OCI-LY7 (cell line): ENCODE measurements at regions not wholly inside any gene's neighbourhood (a gene's known extent, or its start where the extent isn't known, plus 50 kb on each side); places are given as distances from the start of the nearest gene placed in this dataset.
A peak's percentile ranks its signal among the peaks of the same experiment; 100 is the strongest.

Experiments used
- BruUV-seq: library from RNA; stranded (reverse); fragments of 400-500 nt; replicated peaks from 2 replicates; lab custom pipeline; 2021; lab: Mats Ljungman, UMichigan
- CTCF ChIA-PET: fragments of 300-600 bp; sonication (Branson Sonifier 250); formaldehyde crosslinking; loops from one replicate; lab custom pipeline; 2022; ENCODE audit warnings: antibody characterized with exemption; ENCODE audit not compliant: unreplicated experiment; lab: Charles Lee
- POLR2A ChIA-PET: fragments of 300-600 bp; sonication (Branson Sonifier 250); formaldehyde crosslinking; loops from one replicate; lab custom pipeline; 2022; ENCODE audit warnings: antibody characterized with exemption; lab: Charles Lee
- DNase-seq: peaks from one replicate; pipeline ENCODE4 v3.0.0-alpha.2; 2015; ENCODE audit warnings: low spot score
- H2AFZ ChIP-seq: fragments of 200-600 bp; sonication (generic), shearing (Covaris generic); 2 replicates; pipeline ENCODE4 v1.6.1; 2014; ENCODE audit warnings: mild to moderate bottlenecking, antibody characterized with exemption, low read length, moderate library complexity
- H3K27ac ChIP-seq: fragments of 200-600 bp; sonication (generic); 2 replicates; pipeline ENCODE4 v1.5.1; 2014; ENCODE audit warnings: mixed run types, low read depth, mild to moderate bottlenecking, moderate library complexity, low read length, inconsistent platforms; ENCODE audit not compliant: poor library complexity, severe bottlenecking
- H3K36me3 ChIP-seq: fragments of 200-600 bp; sonication (generic); 2 replicates; pipeline ENCODE4 v1.6.1; 2014; ENCODE audit warnings: mild to moderate bottlenecking, antibody characterized with exemption, low read length, moderate library complexity, mixed read lengths; ENCODE audit not compliant: insufficient read depth
- H3K4me1 ChIP-seq: fragments of 200-600 bp; sonication (generic); 2 replicates; pipeline ENCODE4 v1.5.1; 2014; ENCODE audit warnings: mild to moderate bottlenecking, low read length; ENCODE audit not compliant: insufficient read depth, poor library complexity, severe bottlenecking
- H3K4me2 ChIP-seq: fragments of 200-600 bp; sonication (generic); 2 replicates; pipeline ENCODE4 v1.6.1; 2014; ENCODE audit warnings: mild to moderate bottlenecking, low read length
- H3K4me3 ChIP-seq: fragments of 200-600 bp; sonication (generic); 2 replicates; pipeline ENCODE4 v1.5.1; 2014; ENCODE audit warnings: mild to moderate bottlenecking, low read depth, low read length; ENCODE audit not compliant: poor library complexity, severe bottlenecking
- H3K79me2 ChIP-seq: fragments of 200-600 bp; sonication (generic); 2 replicates; pipeline ENCODE4 v1.6.1; 2016; ENCODE audit warnings: low read depth, mild to moderate bottlenecking, low read length, moderate library complexity, mixed read lengths; ENCODE audit not compliant: insufficient read depth
- H3K9me2 ChIP-seq: fragments of 200-600 bp; sonication (generic); 2 replicates; pipeline ENCODE4 v1.6.1; 2016; ENCODE audit warnings: mild to moderate bottlenecking, low read length, mixed read lengths; ENCODE audit not compliant: insufficient read depth
- H3K9me3 ChIP-seq: fragments of 200-600 bp; sonication (generic); 2 replicates; pipeline ENCODE4 v1.6.1; 2014; ENCODE audit warnings: mild to moderate bottlenecking, mixed run types, low read length, mixed read lengths
- H4K20me1 ChIP-seq: fragments of 200-600 bp; sonication (generic); 2 replicates; pipeline ENCODE4 v1.6.1; 2014; ENCODE audit warnings: mild to moderate bottlenecking, antibody characterized with exemption, low read length, moderate library complexity, mixed read lengths; ENCODE audit not compliant: insufficient read depth
- CTCF ChIP-seq: fragments of 200-600 bp; sonication (generic); conservative IDR thresholded peaks from 2 replicates; pipeline ENCODE4 v1.5.1; 2014; ENCODE audit warnings: mild to moderate bottlenecking, antibody characterized with exemption, low read length, moderate library complexity, mixed read lengths
- EZH2phosphoT487 ChIP-seq: fragments of 200-600 bp; sonication (generic); IDR thresholded peaks from 2 replicates; pipeline ENCODE4 v1.6.1; 2018; ENCODE audit warnings: low read depth, borderline replicate concordance, mild to moderate bottlenecking, mixed run types, antibody characterized with exemption, low read length, moderate library complexity, mixed read lengths
- intact Hi-C: fragments of 100-400 bp; cut with micrococcal nuclease; formaldehyde crosslinking; loops from one replicate; pipeline ENCODE4 v1.10.0; 2022; ENCODE audit not compliant: unreplicated experiment

GRCh38 chr17:72422505-72423285, 301.9 kb downstream of the SOX9 start:
- Histone ChIP-seq H3K9me2 (no peaks in the 10 kb centered on the region), H4K20me1 (no peaks in the 10 kb centered on the region), H3K4me1 (peaks cover 4% of the 10 kb centered on the region), H3K27ac (no peak overlapping the region), H3K9me3 (peaks cover 7% of the 10 kb centered on the region; the same call in 1 of the 2 replicates), H3K4me3 (no peak overlapping the region), H3K36me3 (no peaks in the 10 kb centered on the region), H3K4me2 (no peak overlapping the region), H3K79me2 (no peaks in the 10 kb centered on the region), H2AFZ (peak overlapping the region; percentile 45; the same call in 1 of the 2 replicates)
- TF ChIP-seq CTCF (no peak), EZH2phosphoT487 (no peak)
- intact Hi-C loops: no loop called here
- POLR2A ChIA-PET: interaction anchor here (0.9 kb wide), 1 partner anchor 20 kb away, joined by 3 read pairs; no protein-coding TSS in a partner anchor
- CTCF ChIA-PET: no interaction called here
- peak; percentile 3 for DNase-seq
- BruUV-seq: no TSS peak

GRCh38 chr17:72423286-72423589, 302.4 kb downstream of the SOX9 start:
- intact Hi-C loops: no loop called here
- Histone ChIP-seq H3K4me1 (peaks cover 4% of the 10 kb centered on the region), H3K4me2 (no peak overlapping the region), H3K36me3 (no peaks in the 10 kb centered on the region), H3K79me2 (no peaks in the 10 kb centered on the region), H4K20me1 (no peaks in the 10 kb centered on the region), H2AFZ (0 out of 2 replicates have a peak overlapping the region, but pooled peaks have one; percentile 45), H3K9me3 (0 out of 2 replicates have a peak, but pooled peaks cover 2% of the 10 kb centered on the region), H3K27ac (no peak overlapping the region), H3K9me2 (no peaks in the 10 kb centered on the region), H3K4me3 (no peak overlapping the region)
- TF ChIP-seq EZH2phosphoT487: no peak
- no peak for TF ChIP-seq CTCF
- CTCF ChIA-PET: no interaction called here
- DNase-seq: no peak
- POLR2A ChIA-PET: interaction anchor here (0.9 kb wide), 1 partner anchor 21 kb away, joined by 3 read pairs; no protein-coding TSS in a partner anchor
- BruUV-seq: no TSS peak

GRCh38 chr17:72423718-72424117, 302.9 kb downstream of the SOX9 start:
- POLR2A ChIA-PET: no interaction called here
- no peak for TF ChIP-seq EZH2phosphoT487
- BruUV-seq: no TSS peak
- H4K20me1 ChIP-seq: no peaks in the 10 kb centered on the region
- H3K4me1 ChIP-seq: peaks cover 4% of the 10 kb centered on the region
- no peak overlapping the region for H3K4me3 ChIP-seq
- CTCF ChIA-PET: no interaction called here
- H3K4me2 ChIP-seq: no peak overlapping the region
- DNase-seq: no peak
- no peak overlapping the region for H3K27ac ChIP-seq
- no peaks in the 10 kb centered on the region for H3K79me2 ChIP-seq
- H2AFZ ChIP-seq: no peak overlapping the region
- no peaks in the 10 kb centered on the region for H3K9me3 ChIP-seq
- H3K36me3 ChIP-seq: no peaks in the 10 kb centered on the region
- intact Hi-C loops: no loop called here
- no peaks in the 10 kb centered on the region for H3K9me2 ChIP-seq
